ENCODE measurements at regions not wholly inside any gene's neighbourhood (a gene's known extent, or its start where the extent isn't known, plus 50 kb on each side); places are given as distances from the start of the nearest gene placed in this dataset.

DNA sequence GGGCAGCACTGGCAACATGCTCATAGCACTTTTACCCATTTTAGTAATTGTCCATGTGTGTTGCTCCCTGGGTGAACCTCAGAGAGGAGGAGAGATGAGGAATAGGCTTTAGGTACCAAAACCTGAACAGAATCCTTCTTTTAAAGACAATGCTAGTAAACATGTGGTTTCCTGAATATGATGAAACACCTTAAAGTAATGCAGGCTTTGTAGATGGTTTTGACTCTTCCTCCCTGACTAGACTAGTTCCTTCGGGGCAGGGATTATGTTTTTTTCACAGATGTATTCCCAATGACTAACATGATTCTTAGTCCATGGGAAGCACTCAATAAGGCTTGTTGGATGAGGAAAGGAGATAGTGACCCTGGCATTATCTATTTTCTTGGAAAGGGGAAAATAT is 367.6 kb upstream of the JAG1 start:
- H3K9ac ChIP-seq (ENCODE audit: low read length), result no peak overlapping the region
- TF ChIP-seq POLR2AphosphoS5 (IDR thresholded peaks at IDR 0.05) (no peak), EP300 (conservative IDR thresholded peaks at IDR 0.05; ENCODE audit: poor library complexity, severe bottlenecking) (no peak), TAF1 (IDR thresholded peaks at IDR 0.05; ENCODE audit: low read depth) (no peak), EZH2 (IDR thresholded peaks at IDR 0.05; ENCODE audit: borderline replicate concordance, insufficient read depth, low read length, poor library complexity, severe bottlenecking) (no peak), SMC3 (conservative IDR thresholded peaks at IDR 0.05; ENCODE audit: poor library complexity) (no peak), MXI1 (conservative IDR thresholded peaks at IDR 0.05; ENCODE audit: poor library complexity, severe bottlenecking) (no peak), RAD21 (conservative IDR thresholded peaks at IDR 0.05) (no peak)
- TF ChIP-seq, protein P1, sequence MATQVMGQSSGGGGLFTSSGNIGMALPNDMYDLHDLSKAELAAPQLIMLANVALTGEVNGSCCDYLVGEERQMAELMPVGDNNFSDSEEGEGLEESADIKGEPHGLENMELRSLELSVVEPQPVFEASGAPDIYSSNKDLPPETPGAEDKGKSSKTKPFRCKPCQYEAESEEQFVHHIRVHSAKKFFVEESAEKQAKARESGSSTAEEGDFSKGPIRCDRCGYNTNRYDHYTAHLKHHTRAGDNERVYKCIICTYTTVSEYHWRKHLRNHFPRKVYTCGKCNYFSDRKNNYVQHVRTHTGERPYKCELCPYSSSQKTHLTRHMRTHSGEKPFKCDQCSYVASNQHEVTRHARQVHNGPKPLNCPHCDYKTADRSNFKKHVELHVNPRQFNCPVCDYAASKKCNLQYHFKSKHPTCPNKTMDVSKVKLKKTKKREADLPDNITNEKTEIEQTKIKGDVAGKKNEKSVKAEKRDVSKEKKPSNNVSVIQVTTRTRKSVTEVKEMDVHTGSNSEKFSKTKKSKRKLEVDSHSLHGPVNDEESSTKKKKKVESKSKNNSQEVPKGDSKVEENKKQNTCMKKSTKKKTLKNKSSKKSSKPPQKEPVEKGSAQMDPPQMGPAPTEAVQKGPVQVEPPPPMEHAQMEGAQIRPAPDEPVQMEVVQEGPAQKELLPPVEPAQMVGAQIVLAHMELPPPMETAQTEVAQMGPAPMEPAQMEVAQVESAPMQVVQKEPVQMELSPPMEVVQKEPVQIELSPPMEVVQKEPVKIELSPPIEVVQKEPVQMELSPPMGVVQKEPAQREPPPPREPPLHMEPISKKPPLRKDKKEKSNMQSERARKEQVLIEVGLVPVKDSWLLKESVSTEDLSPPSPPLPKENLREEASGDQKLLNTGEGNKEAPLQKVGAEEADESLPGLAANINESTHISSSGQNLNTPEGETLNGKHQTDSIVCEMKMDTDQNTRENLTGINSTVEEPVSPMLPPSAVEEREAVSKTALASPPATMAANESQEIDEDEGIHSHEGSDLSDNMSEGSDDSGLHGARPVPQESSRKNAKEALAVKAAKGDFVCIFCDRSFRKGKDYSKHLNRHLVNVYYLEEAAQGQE (IDR thresholded peaks at IDR 0.05; ENCODE audit: borderline replicate concordance), result no peak
- TF ChIP-seq, protein P2, sequence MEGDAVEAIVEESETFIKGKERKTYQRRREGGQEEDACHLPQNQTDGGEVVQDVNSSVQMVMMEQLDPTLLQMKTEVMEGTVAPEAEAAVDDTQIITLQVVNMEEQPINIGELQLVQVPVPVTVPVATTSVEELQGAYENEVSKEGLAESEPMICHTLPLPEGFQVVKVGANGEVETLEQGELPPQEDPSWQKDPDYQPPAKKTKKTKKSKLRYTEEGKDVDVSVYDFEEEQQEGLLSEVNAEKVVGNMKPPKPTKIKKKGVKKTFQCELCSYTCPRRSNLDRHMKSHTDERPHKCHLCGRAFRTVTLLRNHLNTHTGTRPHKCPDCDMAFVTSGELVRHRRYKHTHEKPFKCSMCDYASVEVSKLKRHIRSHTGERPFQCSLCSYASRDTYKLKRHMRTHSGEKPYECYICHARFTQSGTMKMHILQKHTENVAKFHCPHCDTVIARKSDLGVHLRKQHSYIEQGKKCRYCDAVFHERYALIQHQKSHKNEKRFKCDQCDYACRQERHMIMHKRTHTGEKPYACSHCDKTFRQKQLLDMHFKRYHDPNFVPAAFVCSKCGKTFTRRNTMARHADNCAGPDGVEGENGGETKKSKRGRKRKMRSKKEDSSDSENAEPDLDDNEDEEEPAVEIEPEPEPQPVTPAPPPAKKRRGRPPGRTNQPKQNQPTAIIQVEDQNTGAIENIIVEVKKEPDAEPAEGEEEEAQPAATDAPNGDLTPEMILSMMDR (IDR thresholded peaks at IDR 0.05; ENCODE audit: poor library complexity, severe bottlenecking), result no peak
- no peaks in the 10 kb centered on the region for H3K36me3 ChIP-seq (ENCODE audit: insufficient read depth, low read length)
- H3K79me2 ChIP-seq (replicated peaks; ENCODE audit: insufficient read depth, low read length), result no peaks in the 10 kb centered on the region
- no peak overlapping the region for H3K27ac ChIP-seq (ENCODE audit: low read length)
- H3K4me3 ChIP-seq (ENCODE audit: low read length), result no peak overlapping the region
- H3K27me3 ChIP-seq (ENCODE audit: insufficient read depth, low read depth, low read length), result no peaks in the 10 kb centered on the region
- H3K9me2 ChIP-seq (ENCODE audit: insufficient read depth, low read length), result no peaks in the 10 kb centered on the region
- no peak overlapping the region for H3K4me2 ChIP-seq (ENCODE audit: low read length)
- no peaks in the 10 kb centered on the region for H3K9me3 ChIP-seq (ENCODE audit: low read length)
- H3F3A ChIP-seq (ENCODE audit: insufficient read depth, low read length, poor library complexity, severe bottlenecking), result no peaks in the 10 kb centered on the region
- no peaks in the 10 kb centered on the region for H4K20me1 ChIP-seq (ENCODE audit: insufficient read depth)
- H2AFZ ChIP-seq (ENCODE audit: low read depth, low read length), result no peak overlapping the region

DNA sequence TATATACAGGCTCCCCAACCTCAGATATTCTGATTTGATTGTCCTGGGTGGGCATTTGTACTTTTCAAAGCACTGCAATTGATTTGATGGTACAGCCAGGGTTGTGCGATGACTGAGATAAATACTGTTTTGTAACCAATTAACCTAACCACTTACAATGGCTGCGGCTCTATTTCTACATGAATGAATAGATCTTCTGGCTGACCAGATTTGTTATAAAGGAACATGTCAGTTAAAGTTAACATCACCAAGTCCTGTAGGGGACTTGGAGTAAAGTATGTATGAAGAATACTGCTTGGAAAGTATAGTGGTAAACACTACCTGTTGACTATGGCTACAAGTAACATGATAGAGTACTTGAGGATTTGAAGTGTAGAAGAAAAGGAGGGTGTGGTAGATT is 369.2 kb upstream of the JAG1 start:
- H3F3A ChIP-seq (ENCODE audit: insufficient read depth, low read length, poor library complexity, severe bottlenecking), result no peaks in the 10 kb centered on the region
- H3K9me2 ChIP-seq (ENCODE audit: insufficient read depth, low read length), result no peaks in the 10 kb centered on the region
- no peaks in the 10 kb centered on the region for H3K9me3 ChIP-seq (ENCODE audit: low read length)
- no peak overlapping the region for H3K27ac ChIP-seq (ENCODE audit: low read length)
- H3K27me3 ChIP-seq (ENCODE audit: insufficient read depth, low read depth, low read length), result no peaks in the 10 kb centered on the region
- no peak overlapping the region for H2AFZ ChIP-seq (ENCODE audit: low read depth, low read length)
- no peaks in the 10 kb centered on the region for H3K79me2 ChIP-seq (replicated peaks; ENCODE audit: insufficient read depth, low read length)
- H3K4me2 ChIP-seq (ENCODE audit: low read length), result no peak overlapping the region
- H3K36me3 ChIP-seq (ENCODE audit: insufficient read depth, low read length), result no peaks in the 10 kb centered on the region
- H4K20me1 ChIP-seq (ENCODE audit: insufficient read depth), result no peaks in the 10 kb centered on the region
- H3K4me3 ChIP-seq (ENCODE audit: low read length), result no peak overlapping the region
- no peak overlapping the region for H3K9ac ChIP-seq (ENCODE audit: low read length)
- TF ChIP-seq EZH2 (IDR thresholded peaks at IDR 0.05; ENCODE audit: borderline replicate concordance, insufficient read depth, low read length, poor library complexity, severe bottlenecking) (no peak), TAF1 (IDR thresholded peaks at IDR 0.05; ENCODE audit: low read depth) (no peak), SMC3 (conservative IDR thresholded peaks at IDR 0.05; ENCODE audit: poor library complexity) (no peak), POLR2AphosphoS5 (IDR thresholded peaks at IDR 0.05) (no peak), EP300 (conservative IDR thresholded peaks at IDR 0.05; ENCODE audit: poor library complexity, severe bottlenecking) (no peak), MXI1 (conservative IDR thresholded peaks at IDR 0.05; ENCODE audit: poor library complexity, severe bottlenecking) (no peak), RAD21 (conservative IDR thresholded peaks at IDR 0.05) (no peak)
- TF ChIP-seq, protein P1 (IDR thresholded peaks at IDR 0.05; ENCODE audit: borderline replicate concordance), result no peak
- TF ChIP-seq, protein P2 (IDR thresholded peaks at IDR 0.05; ENCODE audit: poor library complexity, severe bottlenecking), result no peak

Measured in neural cell (in vitro differentiated cells).